GM12878 (cell line): ENCODE measurements at regions not wholly inside any gene's neighbourhood (a gene's known extent, or its start where the extent isn't known, plus 50 kb on each side); places are given as distances from the start of the nearest gene placed in this dataset.

Source experiments
- CBX3 ChIP-seq: fragments of 200-600 bp; sonication (generic); IDR thresholded peaks from 2 replicates; pipeline ENCODE4 v1.6.1; 2016; ENCODE audit warnings: low read depth, borderline replicate concordance
- CHD1 ChIP-seq: IDR thresholded peaks from 2 replicates; pipeline ENCODE4 v1.6.1; 2012; ENCODE audit warnings: low read depth, low read length, improper control_type of control experiment
- EED ChIP-seq: sonication (generic); IDR thresholded peaks from 2 replicates; pipeline ENCODE4 v1.6.1; 2016; ENCODE audit warnings: antibody characterized with exemption, low read depth
- EZH2 ChIP-seq: IDR thresholded peaks from 2 replicates; pipeline ENCODE4 v1.6.1; 2012; ENCODE audit warnings: low read depth, mild to moderate bottlenecking, control low read depth, inconsistent platforms, low read length, borderline replicate concordance; ENCODE audit not compliant: control insufficient read depth
- KAT2A ChIP-seq: conservative IDR thresholded peaks from 2 replicates; pipeline ENCODE4 v1.6.1; 2011; ENCODE audit warnings: low read depth, low read length; ENCODE audit not compliant: control insufficient read depth
- NFXL1 ChIP-seq: fragments of 450-650 bp; IDR thresholded peaks from 2 replicates; pipeline ENCODE4 v1.6.1; 2017; ENCODE audit warnings: antibody characterized with exemption, mild to moderate bottlenecking, borderline replicate concordance
- POU2F2 ChIP-seq: IDR thresholded peaks from 3 replicates; pipeline ENCODE4 v1.6.1; 2011; ENCODE audit warnings: low read depth, mild to moderate bottlenecking, low read length, borderline replicate concordance
- RELA ChIP-seq: fragments of 450-650 bp; IDR thresholded peaks from 2 replicates; pipeline ENCODE4 v1.8.0; 2014; ENCODE audit warnings: borderline replicate concordance; ENCODE audit not compliant: partially characterized antibody
- RELB ChIP-seq: fragments of 450-650 bp; IDR thresholded peaks from 2 replicates; pipeline ENCODE4 v1.6.1; 2017; ENCODE audit warnings: low read depth, mild to moderate bottlenecking, moderate library complexity
- REST ChIP-seq: IDR thresholded peaks from 2 replicates; pipeline ENCODE4 v1.6.1; 2012; ENCODE audit warnings: mild to moderate bottlenecking, low read depth, low read length
- ZBTB40 ChIP-seq: fragments of 450-650 bp; IDR thresholded peaks from 2 replicates; pipeline ENCODE4 v1.6.1; 2016; ENCODE audit warnings: mild to moderate bottlenecking, moderate library complexity, borderline replicate concordance

- no peak for TF ChIP-seq ZBTB40
- TF ChIP-seq RELB = no peak
- no peak for TF ChIP-seq EZH2
- TF ChIP-seq KAT2A = no peak
- TF ChIP-seq RELA = no peak
- no peak for TF ChIP-seq NFXL1
- no peak for TF ChIP-seq EED
- TF ChIP-seq CBX3 = no peak
- no peak for TF ChIP-seq CHD1
- no peak for TF ChIP-seq POU2F2
- no peak for TF ChIP-seq REST
Observed at GRCh38 chr14:97945631-97946030, 1148.4 kb downstream of the VRK1 start (continued).
